ENCODE measurements at regions not wholly inside any gene's neighbourhood (a gene's known extent, or its start where the extent isn't known, plus 50 kb on each side); places are given as distances from the start of the nearest gene placed in this dataset.

- TF ChIP-seq TCF7L2 (IDR thresholded peaks at IDR 0.05; ENCODE audit: low read depth, low read length) = no peak
- no peak for TF ChIP-seq CTCF (IDR thresholded peaks at IDR 0.05)
- TF ChIP-seq REST (IDR thresholded peaks at IDR 0.05; ENCODE audit: insufficient read depth in 1 of 2, low read depth in 2 of 2, low read length in 1 of 2) = no peak
- no peak for TF ChIP-seq POLR2AphosphoS5 (IDR thresholded peaks at IDR 0.05; ENCODE audit: low read depth, low read length)
- TF ChIP-seq SIN3A (IDR thresholded peaks at IDR 0.05; ENCODE audit: borderline replicate concordance, insufficient read depth, low read depth, low read length) = no peak
- Histone ChIP-seq H3K9me3 (ENCODE audit: control insufficient read depth, insufficient read depth, low read depth, low read length) (no peaks in the 10 kb centered on the region), H3K36me3 (ENCODE audit: control insufficient read depth, insufficient read depth, low read length) (no peaks in the 10 kb centered on the region), H3K27ac (ENCODE audit: low read length) (no peak overlapping the region), H3K4me1 (ENCODE audit: control insufficient read depth, insufficient read depth, low read length) (no peaks in the 10 kb centered on the region), H3K27me3 (ENCODE audit: control insufficient read depth, insufficient read depth, low read length) (no peaks in the 10 kb centered on the region), H3K4me3 (ENCODE audit: low read depth in 2 of 2, low read length in 2 of 2) (no peak overlapping the region)
- ChIA-PET CTCF (no interaction called here), POLR2A (no interaction called here)
- DNase-seq (ENCODE audit: low read depth, low spot score) (no peak), ATAC-seq (no peak)
- in situ Hi-C loops (cut with HindIII; ENCODE audit: low pct_unique_long_range_greater_than_20kb, low sequenced_read_pairs) (no loop called here), intact Hi-C loops (cut with micrococcal nuclease; ENCODE audit: unreplicated experiment) (no loop called here)
- BruUV-seq (replicated peaks) = no TSS peak
Observed at GRCh38 chrX:8090482-8090881, 80.6 kb downstream of the VCX2 start.

DNA sequence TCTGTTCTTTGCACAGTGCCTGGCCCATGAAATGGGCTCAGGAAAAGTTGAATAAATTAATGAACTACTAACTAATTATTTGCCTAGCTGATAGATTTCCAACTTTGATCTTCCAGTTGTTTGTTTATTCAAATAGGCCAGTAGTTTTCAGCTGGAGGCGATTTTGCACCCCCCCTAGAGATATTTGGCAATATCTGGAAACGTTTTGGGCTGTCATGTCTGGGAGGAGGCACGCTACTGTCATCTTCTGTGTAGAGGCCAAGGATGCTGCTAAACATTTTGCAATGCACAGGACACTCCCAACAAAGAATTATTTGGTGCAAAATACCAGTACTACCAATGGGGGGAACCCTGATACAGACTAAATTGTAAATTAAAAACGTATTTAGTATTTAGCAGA, 81.9 kb downstream of the VCX2 start:
- no peaks in the 10 kb centered on the region for H3K36me3 ChIP-seq (ENCODE audit: control insufficient read depth, insufficient read depth, low read length)
- DNase-seq (ENCODE audit: low read depth, low spot score) = no peak
- no peak for ATAC-seq
- no peak overlapping the region for H3K27ac ChIP-seq (ENCODE audit: low read length)
- H3K4me1 ChIP-seq (ENCODE audit: control insufficient read depth, insufficient read depth, low read length) = no peaks in the 10 kb centered on the region
- CTCF ChIA-PET = no interaction called here
- no peaks in the 10 kb centered on the region for H3K9me3 ChIP-seq (ENCODE audit: control insufficient read depth, insufficient read depth, low read depth, low read length)
- POLR2A ChIA-PET = no interaction called here
- no peak for TF ChIP-seq REST (IDR thresholded peaks at IDR 0.05; ENCODE audit: insufficient read depth in 1 of 2, low read depth in 2 of 2, low read length in 1 of 2)
- no peaks in the 10 kb centered on the region for H3K27me3 ChIP-seq (ENCODE audit: control insufficient read depth, insufficient read depth, low read length)
- no TSS peak for BruUV-seq (replicated peaks)
- in situ Hi-C loops (cut with HindIII; ENCODE audit: low pct_unique_long_range_greater_than_20kb, low sequenced_read_pairs) = no loop called here
- no peak overlapping the region for H3K4me3 ChIP-seq (ENCODE audit: low read depth in 2 of 2, low read length in 2 of 2)
- intact Hi-C loops (cut with micrococcal nuclease; ENCODE audit: unreplicated experiment) = no loop called here
